ENCODE measurements at regions not wholly inside any gene's neighbourhood (a gene's known extent, or its start where the extent isn't known, plus 50 kb on each side); places are given as distances from the start of the nearest gene placed in this dataset.

GRCh38 chr6:14747881-14748520 lies 497.9 kb upstream of the JARID2 start:
- DNase-seq (ENCODE audit: low read depth, low spot score) (no peak), ATAC-seq (no peak)
- H3K27me3 ChIP-seq (ENCODE audit: insufficient read depth, low read length) = no peaks in the 10 kb centered on the region
- no peaks in the 10 kb centered on the region for H4K20me1 ChIP-seq (ENCODE audit: insufficient read depth)
- H3K9me3 ChIP-seq (ENCODE audit: control insufficient read depth in 1 of 2, insufficient read depth in 1 of 2, low read depth in 1 of 2, low read length in 2 of 2) = no peaks in the 10 kb centered on the region
- no peak overlapping the region for H3K4me3 ChIP-seq (replicated peaks in 1 of 2; ENCODE audit: low read depth in 1 of 2, low read length in 2 of 2)
- TF ChIP-seq EGR1 (IDR thresholded peaks at IDR 0.05; ENCODE audit: low read depth) = no peak
- TF ChIP-seq EZH2phosphoT487 (IDR thresholded peaks at IDR 0.05; ENCODE audit: borderline replicate concordance) = no peak
- no peak for TF ChIP-seq REST (IDR thresholded peaks at IDR 0.05; ENCODE audit: low read depth)
- TF ChIP-seq SIN3A (IDR thresholded peaks at IDR 0.05; ENCODE audit: low read depth) = no peak
- TF ChIP-seq ZFX (IDR thresholded peaks at IDR 0.05) = no peak
- no peak for TF ChIP-seq TCF7L2 (IDR thresholded peaks at IDR 0.05; ENCODE audit: borderline replicate concordance, extremely low read depth, insufficient read depth, insufficient read length)
- TF ChIP-seq ATF3 (IDR thresholded peaks at IDR 0.05) = no peak
- no peak for TF ChIP-seq ZNF274 (IDR thresholded peaks at IDR 0.05; ENCODE audit: low read depth, low read length)
- TF ChIP-seq FOSL1 (IDR thresholded peaks at IDR 0.05; ENCODE audit: low read depth) = no peak
- TF ChIP-seq ZBTB33 (IDR thresholded peaks at IDR 0.05; ENCODE audit: extremely low read depth, insufficient replicate concordance, low read length) = no peak
- no peak overlapping the region for H3K4me2 ChIP-seq (ENCODE audit: low read length)
- H3K79me2 ChIP-seq (ENCODE audit: insufficient read depth, low read length) = no peaks in the 10 kb centered on the region
- no TSS peak for BruUV-seq (replicated peaks)
- H3K27ac ChIP-seq (ENCODE audit: low read depth, low read length) = no peak overlapping the region
- CTCF ChIA-PET = no interaction called here
- H3K36me3 ChIP-seq (ENCODE audit: control insufficient read depth in 1 of 2, insufficient read depth in 2 of 2, low read length in 2 of 2) = no peaks in the 10 kb centered on the region
- H3K9me2 ChIP-seq (ENCODE audit: insufficient read depth) = no peaks in the 10 kb centered on the region
- no peak overlapping the region for H3K9ac ChIP-seq (ENCODE audit: low read length)
- peak overlapping the region; percentile 79 for H2AFZ ChIP-seq (ENCODE audit: low read depth, low read length, poor library complexity, severe bottlenecking)
- RAD21 ChIA-PET (ENCODE audit: low non-redundant PET in 1 of 2, low total read pairs in 2 of 2, uncharacterized antibody in 2 of 2, unreplicated experiment in 2 of 2) = no interaction called here
- intact Hi-C loops (cut with micrococcal nuclease) = no loop called here
- peaks cover 12 to 23% of the 10 kb centered on the region in 2 experiments for H3K4me1 ChIP-seq (ENCODE audit: control insufficient read depth in 1 of 2, insufficient read depth in 2 of 2, low read length in 2 of 2)
- POLR2A ChIA-PET = no interaction called here

Measured in HCT116 (cell line).